Transverse colon (tissue), 4 donors: ENCODE measurements at regions not wholly inside any gene's neighbourhood (a gene's known extent, or its start where the extent isn't known, plus 50 kb on each side); places are given as distances from the start of the nearest gene placed in this dataset.

Experiments used
- DNase-seq: peaks from one replicate; pipeline ENCODE4 v3.0.0-alpha.2; 2019
- H3K27ac ChIP-seq, 4 donors: fragments of 200-600 bp; sonication (generic); 2 replicates each; pipeline ENCODE4 v1.5.1; 2016 to 2018; ENCODE audit warnings: inconsistent platforms in 4 of 4
- H3K27me3 ChIP-seq: fragments of 200-600 bp; sonication (generic); 2 replicates; pipeline ENCODE4 v1.5.1; 2017; ENCODE audit warnings: inconsistent platforms
- H3K36me3 ChIP-seq, 4 donors: fragments of 200-600 bp; sonication (generic); 2 replicates each; pipeline ENCODE4 v1.5.1; 2017 to 2019; ENCODE audit warnings: inconsistent platforms in 4 of 4
- H3K4me1 ChIP-seq, 4 donors: fragments of 200-600 bp; sonication (generic); 2 replicates each; pipeline ENCODE4 v1.5.1; 2017 to 2020; ENCODE audit warnings: inconsistent platforms in 4 of 4
- H3K4me3 ChIP-seq, 4 donors: fragments of 200-600 bp; sonication (generic); 1 replicate in 1 of 4; 2 replicates in 3 of 4; pipeline versions ENCODE4 v1.5.1 to v1.6.1; 2017 to 2019; ENCODE audit warnings: inconsistent platforms in 4 of 4
- H3K9me3 ChIP-seq, 2 donors: fragments of 200-600 bp; sonication (generic); 2 replicates each; pipeline ENCODE4 v1.5.1; 2017 to 2019; ENCODE audit warnings: inconsistent platforms in 2 of 2
- CTCF ChIP-seq, 5 experiments: fragments of 200-600 bp in 3 of 5; fragments of 450-650 bp in 2 of 5; sonication (generic) in 3 of 5; IDR thresholded peaks; 1 replicate in 2 of 5; 2 replicates in 3 of 5; pipeline ENCODE4 v1.5.1; 2016 to 2017; ENCODE audit warnings: antibody characterized with exemption in 5 of 5, inconsistent platforms in 3 of 5, mild to moderate bottlenecking in 2 of 5, moderate library complexity in 1 of 5
- EP300 ChIP-seq: sonication (generic); formaldehyde crosslinking; IDR thresholded peaks from one replicate; pipeline ENCODE4 v1.6.1; 2017; ENCODE audit warnings: antibody characterized with exemption, low read depth
- POLR2A ChIP-seq: fragments of 450-650 bp; IDR thresholded peaks from one replicate; pipeline ENCODE4 v1.6.1; 2016; ENCODE audit warnings: antibody characterized with exemption, mild to moderate bottlenecking, moderate library complexity
- POLR2AphosphoS5 ChIP-seq, 3 donors: sonication (generic); formaldehyde crosslinking; IDR thresholded peaks; one replicate each; pipeline ENCODE4 v1.6.1; 2016; ENCODE audit warnings: antibody characterized with exemption in 3 of 3
- WGBS, 2 donors: methylation state at CpG; one replicate each; pipeline ENCODE4 v1.1.5; 2018; ENCODE audit warnings: low coverage in 1 of 2; 5-methylcytosine and 5-hydroxymethylcytosine counted together
- in situ Hi-C, 4 donors: fragments of 200-750 bp; cut with MboI; loops; one replicate each; pipeline versions ENCODE4 v1.15.0 to v1.15.1; 2017; ENCODE audit warnings: low sequenced_read_pairs in 3 of 4, low pct_ligation_motif_present in 1 of 4, low pct_unique_long_range_greater_than_20kb in 1 of 4
- intact Hi-C: fragments of 100-400 bp; cut with DNase I; formaldehyde crosslinking; loops from one replicate; pipeline ENCODE4 v1.15.1; 2023; ENCODE audit warnings: low total_unique reads

- no peaks in the 10 kb centered on the region for H3K27me3 ChIP-seq
- H3K36me3 ChIP-seq, result no peaks in the 10 kb centered on the region
- H3K27ac ChIP-seq, result no peak overlapping the region
- no peak for TF ChIP-seq CTCF (IDR thresholded peaks at IDR 0.05)
- TF ChIP-seq POLR2AphosphoS5 (IDR thresholded peaks at IDR 0.05), result no peak
- TF ChIP-seq EP300, result no peak
- TF ChIP-seq POLR2A, result no peak
- no peak overlapping the region for H3K4me3 ChIP-seq
- H3K4me1 ChIP-seq, result peaks cover 0 to 31% (median 15%) of the 10 kb centered on the region in 4 donors
- WGBS, 2 donors, result 25 to 37% methylated on average over 4 to 5 of the region's 5 CpGs
- DNase-seq, result peak; percentile 25
- intact Hi-C loops, result no loop called here
- no peaks in the 10 kb centered on the region for H3K9me3 ChIP-seq
- in situ Hi-C loops, result loop anchor here in 1 of 4 donors (25.0 kb wide), 1 partner anchor 434 kb away; no protein-coding TSS in a partner anchor
Observed at GRCh38 chr1:48077795-48078222, 80.6 kb upstream of the TRABD2B start.

- in situ Hi-C loops, result loop anchor here in 1 of 4 donors (25.0 kb wide), 1 partner anchor 436 kb away; no protein-coding TSS in a partner anchor
Observed at GRCh38 chr1:48076017-48076416, 78.8 kb upstream of the TRABD2B start.

GRCh38 chr1:48073798-48074530, 76.8 kb upstream of the TRABD2B start:
- Histone ChIP-seq H3K27me3 (no peaks in the 10 kb centered on the region), H3K4me1 (peaks cover 0 to 11% (median 8%) of the 10 kb centered on the region in 4 donors), H3K4me3 (no peak overlapping the region), H3K36me3 (no peaks in the 10 kb centered on the region), H3K27ac (no peak overlapping the region), H3K9me3 (no peaks in the 10 kb centered on the region)
- TF ChIP-seq POLR2AphosphoS5 (IDR thresholded peaks at IDR 0.05) (no peak), EP300 (no peak), POLR2A (no peak), CTCF (IDR thresholded peaks at IDR 0.05) (no peak)
- 84 to 93% methylated on average over 6 to 12 of the region's 12 CpGs for WGBS, 2 donors
- intact Hi-C loops (no loop called here), in situ Hi-C loops (loop anchor here in 2 of 4 donors (25.0 kb wide), 2 partner anchors 312 to 337 kb away; no protein-coding TSS in a partner anchor)
- DNase-seq, result no peak

More at GRCh38 chr1:48076017-48076416, 78.8 kb upstream of the TRABD2B start:
- no peak for TF ChIP-seq EP300
- no peak for TF ChIP-seq POLR2AphosphoS5 (IDR thresholded peaks at IDR 0.05)
- no peak for TF ChIP-seq POLR2A
- TF ChIP-seq CTCF (IDR thresholded peaks at IDR 0.05), result no peak
- H3K27ac ChIP-seq, result no peak overlapping the region
- no peaks in the 10 kb centered on the region for H3K9me3 ChIP-seq
- H3K36me3 ChIP-seq, result no peaks in the 10 kb centered on the region
- DNase-seq, result no peak
- no peak overlapping the region for H3K4me3 ChIP-seq
- intact Hi-C loops, result no loop called here
- no peaks in the 10 kb centered on the region for H3K27me3 ChIP-seq
- H3K4me1 ChIP-seq, result peaks cover 0 to 26% (median 12%) of the 10 kb centered on the region in 4 donors

- Histone ChIP-seq H3K36me3 (no peaks in the 10 kb centered on the region), H3K27me3 (no peaks in the 10 kb centered on the region), H3K4me3 (no peak overlapping the region), H3K9me3 (no peaks in the 10 kb centered on the region), H3K27ac (no peak overlapping the region), H3K4me1 (peaks cover 0 to 6% (median 0%) of the 10 kb centered on the region in 4 donors)
- DNase-seq, result no peak
- TF ChIP-seq EP300, result no peak
- TF ChIP-seq POLR2A, result no peak
- TF ChIP-seq POLR2AphosphoS5 (IDR thresholded peaks at IDR 0.05), result no peak
- TF ChIP-seq CTCF (IDR thresholded peaks at IDR 0.05), result no peak
- 86% methylated on average over 1 of the region's 1 CpG; no CpG with 5 or more reads in 1 of the 2 donors for WGBS, 2 donors
- in situ Hi-C loops (loop anchor here in 2 of 4 donors (25.0 kb wide), 2 partner anchors 309 to 334 kb away; no protein-coding TSS in a partner anchor), intact Hi-C loops (no loop called here)
Observed at GRCh38 chr1:48071513-48071912, 74.3 kb upstream of the TRABD2B start.
